HG02610 (cell line): ENCODE measurements at regions not wholly inside any gene's neighbourhood (a gene's known extent, or its start where the extent isn't known, plus 50 kb on each side); places are given as distances from the start of the nearest gene placed in this dataset.
"Not testable (repeated sequence)": the region's sequence is repeated elsewhere in the genome, so short reads cannot be mapped to it uniquely, and the experiment has no call there.

ENCODE experiments used
- ATAC-seq: cut with Tn5 transposase; IDR thresholded peaks from one replicate; pipeline ENCODE4 v1.9.1; 2021; ENCODE audit warnings: mild to moderate bottlenecking, moderate library complexity; ENCODE audit not compliant: unreplicated experiment

DNA sequence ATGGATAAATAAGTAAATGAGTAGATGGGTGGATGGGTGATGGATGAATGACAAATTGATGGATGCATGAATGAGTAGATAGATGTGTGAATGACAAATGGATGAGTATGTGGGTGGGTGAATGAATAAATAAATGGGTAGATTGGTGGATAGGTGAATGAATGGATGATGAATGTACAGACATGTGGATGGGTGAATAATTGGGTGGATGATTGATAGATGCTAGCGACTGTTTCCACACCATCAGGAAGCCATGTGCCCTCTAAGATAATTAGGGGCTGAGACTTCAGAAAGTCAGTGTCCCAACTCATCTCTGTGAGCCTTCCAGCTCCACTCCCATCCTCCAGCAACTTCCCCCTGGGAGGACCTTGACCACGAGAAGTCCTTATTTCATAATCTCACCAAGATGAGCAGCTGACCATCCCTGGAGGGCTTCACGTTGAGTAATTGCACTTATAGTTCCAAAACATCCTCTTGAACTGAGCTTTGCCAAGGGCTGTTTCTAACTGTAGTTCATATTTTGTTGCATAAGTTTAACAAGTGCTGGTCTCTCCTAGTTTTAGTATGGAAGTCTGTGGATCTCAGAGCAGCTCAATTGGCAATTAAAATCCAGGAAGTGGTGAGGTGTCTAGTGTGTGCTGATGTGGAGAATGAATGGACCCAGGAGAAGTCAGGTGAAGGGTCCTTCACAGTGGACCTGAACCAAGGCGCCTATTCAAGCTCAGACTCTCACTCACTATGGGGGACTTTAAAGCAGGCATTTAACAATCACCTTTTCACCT, 295.7 kb downstream of the ADGRD1 start:
- ATAC-seq, result no peak

GRCh38 chr12:131250028-131250950, 296.6 kb downstream of the ADGRD1 start:
- ATAC-seq, result no peak

- ATAC-seq, result no peak
Observed at GRCh38 chr12:131250951-131251315, 297.2 kb downstream of the ADGRD1 start.

- no peak for ATAC-seq
Observed at GRCh38 chr12:131251336-131252101, 297.8 kb downstream of the ADGRD1 start.

- ATAC-seq, result no peak
Observed at GRCh38 chr12:131253376-131254026, 299.8 kb downstream of the ADGRD1 start.

GRCh38 chr12:131254374-131254773, 300.7 kb downstream of the ADGRD1 start:
- no peak for ATAC-seq

DNA sequence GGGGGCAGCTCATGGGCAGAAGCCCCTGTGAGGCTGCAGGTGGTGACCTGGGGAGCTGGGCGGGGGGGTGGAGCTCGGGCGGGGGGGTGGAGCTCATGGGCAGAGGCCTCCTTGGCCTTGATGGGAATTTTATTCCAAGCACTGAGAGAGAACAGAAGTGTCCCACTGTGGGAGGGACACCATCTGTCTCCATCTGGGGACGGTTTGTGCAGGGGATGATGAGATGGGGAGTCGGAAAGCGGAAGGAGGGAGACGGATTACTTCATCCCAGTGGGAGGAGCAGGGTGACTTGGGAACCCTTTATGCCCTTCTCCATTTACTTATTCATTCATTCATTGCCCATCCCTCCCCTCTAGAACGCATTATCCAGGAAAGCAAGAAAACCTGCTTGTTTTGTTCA, 304.7 kb downstream of the ADGRD1 start:
- no peak for ATAC-seq

DNA sequence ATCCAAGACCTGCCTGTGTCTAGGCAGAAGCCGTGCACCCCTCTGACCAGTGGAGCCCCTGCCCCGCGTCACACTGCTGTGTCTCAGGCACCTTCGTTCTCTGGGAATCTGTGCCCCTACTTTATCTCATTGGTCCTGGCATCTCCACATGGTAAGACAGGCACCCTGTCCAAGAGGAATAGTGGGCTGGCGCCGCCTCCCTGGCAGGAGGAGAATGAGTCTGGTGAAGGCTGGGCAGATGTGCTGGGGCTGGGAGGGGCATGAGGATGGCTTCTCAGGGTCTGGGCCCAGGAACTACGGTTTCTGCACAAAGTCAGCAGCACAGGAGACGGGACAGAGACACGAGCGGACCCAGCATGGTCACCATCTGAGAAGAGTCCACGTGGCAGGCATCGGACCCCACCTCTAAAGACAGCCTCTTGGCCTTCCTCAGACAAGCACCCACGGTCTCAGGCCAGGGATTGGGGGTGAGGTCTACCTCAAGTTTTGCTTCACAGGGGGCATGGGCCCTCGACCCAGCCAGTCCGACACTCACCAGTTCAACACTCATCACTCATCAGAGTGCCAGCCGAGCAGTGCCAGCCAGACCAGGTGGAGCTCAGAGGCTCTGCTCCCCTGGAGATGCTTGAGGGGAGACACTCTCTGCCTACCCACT, 306.7 kb downstream of the ADGRD1 start:
- no peak for ATAC-seq

DNA sequence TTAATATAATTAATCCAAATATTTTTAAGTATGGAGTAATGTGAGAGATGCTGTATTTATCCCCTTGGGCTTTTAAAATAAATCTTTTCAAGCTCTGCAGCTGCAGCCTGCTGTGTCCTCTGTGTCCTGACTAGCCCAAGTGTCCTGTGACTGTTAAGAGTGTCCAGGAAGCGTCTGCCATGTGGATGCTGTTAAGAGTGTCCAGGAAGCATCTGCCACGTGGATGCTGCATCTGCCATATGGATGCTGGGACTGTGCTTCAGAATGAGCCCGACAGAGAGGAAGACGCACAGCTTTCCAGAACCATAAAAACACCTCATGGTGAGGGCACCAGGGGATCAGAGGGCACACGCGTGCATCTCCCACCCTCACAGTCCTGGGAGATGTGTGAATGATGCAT, 307.2 kb downstream of the ADGRD1 start:
- ATAC-seq, result no peak

DNA sequence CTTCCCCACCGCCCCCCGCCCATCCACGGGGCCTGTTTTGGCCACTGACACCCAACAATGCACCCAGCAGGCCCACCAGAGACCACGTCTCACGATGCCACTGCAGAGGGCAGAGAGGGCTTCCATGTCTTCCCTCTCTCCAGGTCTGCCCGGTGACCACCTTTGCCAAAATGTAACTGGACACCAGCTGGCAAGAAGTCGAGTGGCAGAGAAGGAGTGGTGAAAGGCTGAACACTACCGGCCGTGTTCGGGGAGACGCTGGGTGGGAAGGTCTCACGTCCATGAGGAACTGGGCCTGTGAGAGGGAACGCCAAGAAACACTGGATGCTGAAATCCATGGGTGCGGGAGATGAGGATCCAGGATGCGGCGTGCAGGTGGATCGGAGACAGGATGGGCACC, 308.2 kb downstream of the ADGRD1 start:
- ATAC-seq, result no peak

- no peak for ATAC-seq
Observed at GRCh38 chr12:131263626-131264025, 309.9 kb downstream of the ADGRD1 start.

- no peak for ATAC-seq
Observed at GRCh38 chr12:131264635-131265034, 310.9 kb downstream of the ADGRD1 start.

DNA sequence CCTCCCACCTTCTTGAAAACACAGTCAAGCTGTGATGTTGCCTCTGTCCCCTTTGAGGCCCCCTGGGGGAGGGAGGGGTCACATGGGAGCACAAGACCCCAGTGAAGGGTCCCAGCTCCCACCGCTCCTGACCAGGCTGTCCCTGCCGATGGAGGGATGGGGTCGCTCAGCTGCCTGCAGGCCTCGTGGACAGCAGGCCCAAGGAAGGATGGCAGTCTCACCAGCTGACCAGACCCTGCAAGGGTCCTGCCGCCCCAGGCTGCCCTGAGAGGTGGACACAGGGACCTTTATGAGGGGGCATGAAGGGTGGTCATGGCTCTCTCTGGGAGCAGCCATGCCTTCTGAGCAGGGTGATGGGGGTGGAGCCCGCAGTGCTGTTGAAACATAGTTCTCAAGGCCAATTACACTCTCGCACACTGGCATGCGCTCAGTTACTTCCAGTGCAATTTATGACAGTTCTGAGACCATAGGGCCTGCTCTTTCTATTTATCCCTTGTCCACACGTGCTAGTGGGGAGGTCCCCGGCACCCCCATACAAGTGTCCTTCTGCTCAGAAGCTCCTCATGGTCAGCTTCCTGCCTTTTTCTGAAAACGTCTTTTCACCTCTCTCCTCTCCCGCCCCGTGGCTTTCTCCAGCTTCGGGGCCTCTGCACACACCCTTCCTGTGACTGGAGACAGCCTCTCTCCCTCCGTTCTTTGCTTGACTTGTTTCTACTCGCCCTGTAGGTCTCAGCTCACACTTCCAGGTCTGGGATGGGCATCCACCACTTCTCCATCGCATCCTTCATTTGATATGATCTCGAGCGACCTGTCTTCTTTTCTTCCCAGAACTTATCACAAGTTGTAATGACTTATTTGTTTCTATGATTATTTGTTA, 313.1 kb downstream of the ADGRD1 start:
- no peak for ATAC-seq

GRCh38 chr12:131267576-131267975, 313.9 kb downstream of the ADGRD1 start:
- ATAC-seq, result no peak

- ATAC-seq, result not testable (repeated sequence)
Observed at GRCh38 chr12:131268123-131268522, 314.4 kb downstream of the ADGRD1 start.

DNA sequence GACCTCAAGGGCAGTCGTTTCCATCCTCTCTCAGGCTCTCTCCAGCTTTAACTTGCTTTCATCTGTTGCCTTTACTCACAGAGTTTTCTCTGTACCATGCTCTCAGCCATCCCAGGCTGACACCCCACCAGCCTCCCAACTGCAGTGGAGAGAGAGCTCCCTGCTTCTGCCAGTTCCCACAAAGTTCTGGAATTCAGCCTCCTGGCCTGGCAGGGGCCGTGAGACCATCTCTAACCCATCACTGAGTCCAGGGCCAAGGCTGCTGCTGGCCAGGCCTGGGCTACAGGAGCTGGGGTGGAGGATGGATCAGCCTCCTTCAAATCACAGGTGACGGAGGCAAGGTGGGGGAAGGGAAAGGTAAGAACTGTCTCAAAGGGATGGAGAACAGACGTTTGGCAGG, 314.9 kb downstream of the ADGRD1 start:
- not testable (repeated sequence) for ATAC-seq

- ATAC-seq, result no peak
Observed at GRCh38 chr12:131269551-131269950, 315.8 kb downstream of the ADGRD1 start.

DNA sequence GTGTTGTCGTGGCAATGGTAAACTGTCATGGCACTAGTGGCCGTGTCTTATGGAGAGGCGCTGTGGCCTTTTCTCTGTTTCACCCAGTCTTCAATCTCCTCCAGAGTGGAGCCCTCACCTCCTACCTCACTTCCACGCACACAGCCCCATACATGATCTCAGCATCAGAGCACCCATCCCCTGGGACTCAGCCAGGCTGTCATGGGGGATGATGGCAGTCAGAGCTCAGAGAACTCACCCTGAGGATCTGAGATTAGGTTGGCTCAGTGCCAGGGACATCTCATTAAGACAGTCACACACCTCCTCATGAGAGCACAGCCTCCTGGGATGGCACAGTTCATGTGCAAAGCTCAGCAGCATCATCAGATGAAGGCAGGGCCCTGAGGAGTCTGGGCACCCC, 316.3 kb downstream of the ADGRD1 start:
- ATAC-seq, result not testable (repeated sequence)

DNA sequence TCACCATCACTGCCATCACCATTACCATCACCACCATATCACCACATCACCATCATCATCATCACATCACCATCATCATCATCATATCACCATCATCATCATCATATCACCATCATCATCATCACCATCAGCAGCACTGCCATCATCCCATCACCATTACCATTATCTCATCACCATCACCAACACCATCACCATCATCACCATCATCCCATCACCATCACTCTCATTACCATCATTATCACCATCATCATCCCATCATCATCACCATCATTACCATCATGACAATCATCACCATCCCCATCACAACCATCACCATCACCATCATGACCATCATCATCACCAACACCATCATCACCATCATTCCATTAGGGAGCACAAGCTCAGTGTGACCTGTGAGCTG, 318.0 kb downstream of the ADGRD1 start:
- no peak for ATAC-seq
